ENCODE measurements at regions not wholly inside any gene's neighbourhood (a gene's known extent, or its start where the extent isn't known, plus 50 kb on each side); places are given as distances from the start of the nearest gene placed in this dataset.

DNA sequence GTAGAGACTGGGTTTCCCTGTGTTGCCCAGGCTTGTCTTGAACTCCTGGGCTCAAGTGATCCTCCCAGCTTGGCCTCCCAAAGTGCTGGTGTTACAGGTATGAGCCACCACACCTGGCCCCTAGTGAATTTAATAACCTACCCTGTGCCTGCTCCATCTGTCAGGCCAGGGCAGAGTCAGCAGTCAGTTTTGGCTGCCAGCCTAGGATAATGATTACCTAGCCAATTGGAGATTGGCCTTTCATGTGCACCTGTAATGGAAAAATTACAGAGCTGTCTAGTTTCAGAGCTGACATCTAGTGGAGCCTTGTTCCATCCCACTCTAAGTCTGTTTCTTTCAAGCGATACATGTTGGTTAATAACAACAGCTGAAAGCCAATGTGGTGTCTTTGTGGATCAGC, 92.0 kb downstream of the DIRAS3 start:
- Mint-ChIP-seq H3K27me3 (ENCODE audit: low read depth) (no peaks in the 10 kb centered on the region), H3K27ac (ENCODE audit: unreplicated experiment) (no peak overlapping the region), H3K36me3 (ENCODE audit: low read depth) (no peaks in the 10 kb centered on the region), H3K9me3 (ENCODE audit: low read depth) (peaks cover 12% of the 10 kb centered on the region), H3K4me1 (ENCODE audit: low read depth) (no peaks in the 10 kb centered on the region), H3K4me3 (ENCODE audit: unreplicated experiment) (no peak overlapping the region)
- TF ChIP-seq CTCF (IDR thresholded peaks at IDR 0.05), result no peak
- no peak for DNase-seq (ENCODE audit: low spot score)

GRCh38 chr1:67957066-67957465, 93.4 kb downstream of the DIRAS3 start:
- no peak for DNase-seq (ENCODE audit: low spot score)
- TF ChIP-seq CTCF (IDR thresholded peaks at IDR 0.05), result no peak
- Mint-ChIP-seq H3K27me3 (ENCODE audit: low read depth) (no peaks in the 10 kb centered on the region), H3K27ac (ENCODE audit: unreplicated experiment) (no peak overlapping the region), H3K4me3 (ENCODE audit: unreplicated experiment) (no peak overlapping the region), H3K9me3 (ENCODE audit: low read depth) (peaks cover 1% of the 10 kb centered on the region), H3K4me1 (ENCODE audit: low read depth) (no peaks in the 10 kb centered on the region), H3K36me3 (ENCODE audit: low read depth) (no peaks in the 10 kb centered on the region)

DNA sequence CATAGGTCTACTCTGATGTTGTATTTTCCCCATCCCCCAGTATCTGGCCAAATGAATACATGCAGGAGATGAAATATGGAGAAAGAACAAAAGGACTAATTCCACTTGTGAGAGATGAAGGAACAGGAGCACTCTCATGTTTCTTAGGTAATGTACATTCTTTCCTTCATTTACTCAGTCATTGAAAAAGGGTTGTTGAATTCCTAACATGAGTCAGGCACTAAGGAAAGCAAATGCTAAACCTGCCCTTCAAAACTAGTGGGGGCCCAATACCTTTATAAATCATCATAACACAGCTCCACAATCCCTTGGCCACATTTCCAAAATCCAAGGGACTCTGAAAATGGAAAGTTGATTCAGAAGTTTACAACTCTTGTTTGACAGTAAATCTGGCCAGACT, 94.3 kb downstream of the DIRAS3 start:
- no peak overlapping the region for H3K4me3 Mint-ChIP-seq (ENCODE audit: unreplicated experiment)
- TF ChIP-seq CTCF (IDR thresholded peaks at IDR 0.05), result no peak
- no peaks in the 10 kb centered on the region for H3K4me1 Mint-ChIP-seq (ENCODE audit: low read depth)
- H3K36me3 Mint-ChIP-seq (ENCODE audit: low read depth), result no peaks in the 10 kb centered on the region
- H3K27me3 Mint-ChIP-seq (ENCODE audit: low read depth), result no peaks in the 10 kb centered on the region
- no peak overlapping the region for H3K27ac Mint-ChIP-seq (ENCODE audit: unreplicated experiment)
- no peaks in the 10 kb centered on the region for H3K9me3 Mint-ChIP-seq (ENCODE audit: low read depth)
- DNase-seq (ENCODE audit: low spot score), result no peak

GRCh38 chr1:67955591-67955990, 94.8 kb downstream of the DIRAS3 start:
- H3K4me3 Mint-ChIP-seq (ENCODE audit: unreplicated experiment), result no peak overlapping the region
- no peak for DNase-seq (ENCODE audit: low spot score)
- no peaks in the 10 kb centered on the region for H3K4me1 Mint-ChIP-seq (ENCODE audit: low read depth)
- no peaks in the 10 kb centered on the region for H3K36me3 Mint-ChIP-seq (ENCODE audit: low read depth)
- no peaks in the 10 kb centered on the region for H3K27me3 Mint-ChIP-seq (ENCODE audit: low read depth)
- no peak for TF ChIP-seq CTCF (IDR thresholded peaks at IDR 0.05)
- H3K9me3 Mint-ChIP-seq (ENCODE audit: low read depth), result no peaks in the 10 kb centered on the region
- no peak overlapping the region for H3K27ac Mint-ChIP-seq (ENCODE audit: unreplicated experiment)

DNA sequence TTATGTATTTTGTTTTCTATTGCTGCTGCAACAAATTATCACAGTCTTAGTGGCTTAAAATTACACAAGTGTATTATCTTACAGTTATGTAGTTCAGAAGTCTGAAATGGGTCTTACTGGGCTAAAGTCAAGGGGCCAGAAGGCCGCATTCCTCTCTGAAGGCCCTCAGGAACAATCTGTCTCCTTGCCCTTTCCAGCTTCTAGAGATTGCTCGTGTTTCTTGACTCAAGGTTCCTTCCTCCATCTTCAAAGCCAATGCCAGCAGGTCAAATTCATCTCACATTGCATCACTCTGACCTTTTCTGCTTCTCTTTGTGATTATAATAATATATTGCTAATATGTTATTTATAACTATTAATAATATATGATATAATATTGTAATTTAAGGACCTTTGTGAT, 97.1 kb downstream of the DIRAS3 start:
- H3K27me3 Mint-ChIP-seq (ENCODE audit: low read depth), result no peaks in the 10 kb centered on the region
- H3K27ac Mint-ChIP-seq (ENCODE audit: unreplicated experiment), result no peak overlapping the region
- H3K4me1 Mint-ChIP-seq (ENCODE audit: low read depth), result no peaks in the 10 kb centered on the region

More for the DNA sequence above, 97.1 kb downstream of the DIRAS3 start:
- Mint-ChIP-seq H3K9me3 (ENCODE audit: low read depth) (no peaks in the 10 kb centered on the region), H3K36me3 (ENCODE audit: low read depth) (no peaks in the 10 kb centered on the region), H3K4me3 (ENCODE audit: unreplicated experiment) (no peak overlapping the region)
- TF ChIP-seq CTCF (IDR thresholded peaks at IDR 0.05), result no peak
- no peak for DNase-seq (ENCODE audit: low spot score)

All from chondrocyte (in vitro differentiated cells).